ENCODE measurements at regions not wholly inside any gene's neighbourhood (a gene's known extent, or its start where the extent isn't known, plus 50 kb on each side); places are given as distances from the start of the nearest gene placed in this dataset.

DNA sequence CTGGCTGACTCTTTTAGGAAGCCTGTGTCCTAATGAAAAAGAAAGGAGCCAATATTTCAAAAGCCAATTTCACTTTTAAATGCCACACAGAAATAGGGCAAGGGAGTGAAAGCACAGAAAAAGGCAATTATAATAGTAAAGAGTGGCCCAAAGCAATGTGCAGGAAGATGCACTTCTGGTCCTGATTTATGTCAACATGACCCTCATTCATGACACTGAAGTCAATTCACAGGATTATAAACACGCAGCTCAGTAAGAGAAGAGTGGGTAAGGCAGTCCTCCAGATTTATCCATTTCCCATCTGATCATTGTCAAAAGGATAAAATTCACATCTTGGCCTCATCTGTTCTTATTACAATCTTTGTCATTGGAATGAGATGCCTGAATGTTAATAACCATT lies 1049.7 kb upstream of the RAG2 start:
- no peaks in the 10 kb centered on the region for H3K4me1 Mint-ChIP-seq
- Histone ChIP-seq H3K4me1 (ENCODE audit: insufficient read depth, low read length) (no peaks in the 10 kb centered on the region), H3K36me3 (ENCODE audit: insufficient read depth, low read length) (no peaks in the 10 kb centered on the region), H3K9me3 (ENCODE audit: control insufficient read depth in 1 of 2, low read length in 2 of 2) (no peaks in the 10 kb centered on the region), H3K27ac (ENCODE audit: low read depth, low read length) (no peak overlapping the region), H3K27me3 (ENCODE audit: insufficient read depth, low read length) (no peaks in the 10 kb centered on the region), H3K4me3 (ENCODE audit: low read length in 2 of 2) (no peak overlapping the region)
- H3K36me3 Mint-ChIP-seq, result no peaks in the 10 kb centered on the region
- H3K27me3 Mint-ChIP-seq, result no peaks in the 10 kb centered on the region
- H3K4me3 Mint-ChIP-seq, result no peak overlapping the region
- peaks cover 2 to 34% (median 13%) of the 10 kb centered on the region in 8 donors for H3K9me3 Mint-ChIP-seq
- intact Hi-C loops (cut with micrococcal nuclease), result no loop called here
- POLR2A ChIA-PET (ENCODE audit: partially characterized antibody), result no interaction called here
- H3K27ac Mint-ChIP-seq, result no peak overlapping the region
- CTCF ChIA-PET (ENCODE audit: partially characterized antibody), result no interaction called here
- DNase-seq, result no peak

DNA sequence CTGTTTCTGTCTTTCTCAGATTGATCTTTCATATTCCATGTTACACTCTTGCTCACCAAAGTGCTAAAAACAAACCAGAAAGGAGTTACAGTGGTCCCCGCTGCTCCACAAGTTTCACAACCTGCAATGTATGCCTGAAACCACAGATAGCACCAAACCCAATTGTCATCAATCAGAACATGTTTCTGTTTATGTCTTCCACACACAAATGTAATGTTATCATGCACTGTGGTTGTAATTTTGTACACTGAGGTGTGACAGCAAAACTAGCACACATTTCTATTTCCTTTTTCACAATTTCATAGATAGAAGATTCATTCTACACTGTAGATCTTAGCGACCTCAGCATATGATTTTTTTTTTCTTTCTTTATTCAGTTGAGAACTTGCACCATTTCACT lies 1045.9 kb upstream of the RAG2 start:
- Histone ChIP-seq H3K27me3 (ENCODE audit: insufficient read depth, low read length) (no peaks in the 10 kb centered on the region), H3K4me3 (ENCODE audit: low read length in 2 of 2) (no peak overlapping the region), H3K27ac (ENCODE audit: low read depth, low read length) (no peak overlapping the region), H3K9me3 (ENCODE audit: control insufficient read depth in 1 of 2, low read length in 2 of 2) (peaks cover 0 to 3% of the 10 kb centered on the region in 2 donors), H3K4me1 (ENCODE audit: insufficient read depth, low read length) (no peaks in the 10 kb centered on the region), H3K36me3 (ENCODE audit: insufficient read depth, low read length) (no peaks in the 10 kb centered on the region)
- no peaks in the 10 kb centered on the region for H3K27me3 Mint-ChIP-seq
- intact Hi-C loops (cut with micrococcal nuclease), result no loop called here
- H3K9me3 Mint-ChIP-seq, result peaks cover 2 to 28% (median 10%) of the 10 kb centered on the region in 8 donors
- no peak overlapping the region for H3K27ac Mint-ChIP-seq
- ChIA-PET POLR2A (ENCODE audit: partially characterized antibody) (no interaction called here), CTCF (ENCODE audit: partially characterized antibody) (no interaction called here)
- no peaks in the 10 kb centered on the region for H3K4me1 Mint-ChIP-seq
- H3K36me3 Mint-ChIP-seq, result no peaks in the 10 kb centered on the region
- no peak overlapping the region for H3K4me3 Mint-ChIP-seq
- no peak for DNase-seq

DNA sequence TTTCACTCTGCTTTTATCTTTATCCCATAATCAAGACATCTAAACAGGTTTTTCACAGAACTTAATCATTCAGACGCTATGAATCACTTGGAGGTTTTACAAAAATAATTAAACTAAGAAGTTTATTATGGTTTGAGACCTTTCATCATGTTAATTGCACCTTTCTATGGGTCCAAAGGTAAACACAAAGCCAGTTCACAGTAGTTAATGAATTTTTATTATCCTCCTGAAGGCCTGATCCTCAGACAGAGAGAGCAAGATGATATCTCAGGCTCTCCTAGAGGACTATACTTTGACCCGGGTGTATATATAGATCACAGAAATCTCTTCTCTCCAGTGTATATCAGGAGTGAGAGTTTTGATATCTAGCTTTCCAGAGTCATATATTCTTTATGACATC lies 1044.3 kb upstream of the RAG2 start:
- POLR2A ChIA-PET (ENCODE audit: partially characterized antibody), result no interaction called here
- DNase-seq, result no peak
- no peaks in the 10 kb centered on the region for H3K36me3 Mint-ChIP-seq
- H3K27me3 Mint-ChIP-seq, result no peaks in the 10 kb centered on the region
- peaks cover 2 to 28% (median 11%) of the 10 kb centered on the region in 8 donors for H3K9me3 Mint-ChIP-seq
- H3K27ac ChIP-seq (ENCODE audit: low read depth, low read length), result no peak overlapping the region
- H3K4me3 ChIP-seq (ENCODE audit: low read length in 2 of 2), result no peak overlapping the region
- H3K27ac Mint-ChIP-seq, result no peak overlapping the region
- no peaks in the 10 kb centered on the region for H3K4me1 Mint-ChIP-seq
- peaks cover 0 to 3% of the 10 kb centered on the region in 2 donors for H3K9me3 ChIP-seq (ENCODE audit: control insufficient read depth in 1 of 2, low read length in 2 of 2)
- no peak overlapping the region for H3K4me3 Mint-ChIP-seq
- H3K4me1 ChIP-seq (ENCODE audit: insufficient read depth, low read length), result no peaks in the 10 kb centered on the region
- CTCF ChIA-PET (ENCODE audit: partially characterized antibody), result no interaction called here
- intact Hi-C loops (cut with micrococcal nuclease), result no loop called here
- no peaks in the 10 kb centered on the region for H3K27me3 ChIP-seq (ENCODE audit: insufficient read depth, low read length)
- no peaks in the 10 kb centered on the region for H3K36me3 ChIP-seq (ENCODE audit: insufficient read depth, low read length)

DNA sequence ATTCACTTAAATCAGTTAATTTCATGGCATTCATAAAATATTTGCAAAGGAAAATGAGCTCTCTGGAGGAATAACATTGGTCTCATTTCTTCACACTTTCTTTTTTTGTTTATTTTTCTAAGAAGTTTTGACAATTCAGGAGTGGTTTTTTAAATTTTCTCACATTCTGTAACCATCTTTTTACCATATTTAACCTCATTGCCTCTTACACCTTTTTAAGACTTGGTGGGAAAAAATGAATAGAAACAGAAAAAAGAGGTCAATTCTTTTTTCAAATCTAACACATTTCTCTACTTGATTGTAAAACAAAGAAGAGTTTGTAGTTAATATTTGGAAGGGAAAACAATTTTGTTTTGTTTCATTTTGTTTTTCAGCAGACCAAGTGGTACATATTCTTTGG lies 1034.7 kb upstream of the RAG2 start:
- ChIA-PET POLR2A (ENCODE audit: partially characterized antibody) (no interaction called here), CTCF (ENCODE audit: partially characterized antibody) (no interaction called here)
- no peaks in the 10 kb centered on the region for H3K36me3 Mint-ChIP-seq
- H3K4me3 Mint-ChIP-seq, result no peak overlapping the region
- H3K4me1 Mint-ChIP-seq, result no peaks in the 10 kb centered on the region
- intact Hi-C loops (cut with micrococcal nuclease), result no loop called here
- Histone ChIP-seq H3K9me3 (ENCODE audit: control insufficient read depth in 1 of 2, low read length in 2 of 2) (no peaks in the 10 kb centered on the region), H3K36me3 (ENCODE audit: insufficient read depth, low read length) (no peaks in the 10 kb centered on the region), H3K27me3 (ENCODE audit: insufficient read depth, low read length) (no peaks in the 10 kb centered on the region), H3K4me1 (ENCODE audit: insufficient read depth, low read length) (no peaks in the 10 kb centered on the region), H3K4me3 (ENCODE audit: low read length in 2 of 2) (no peak overlapping the region), H3K27ac (ENCODE audit: low read depth, low read length) (no peak overlapping the region)
- no peaks in the 10 kb centered on the region for H3K27me3 Mint-ChIP-seq
- peaks cover 4 to 18% (median 8%) of the 10 kb centered on the region in 8 donors for H3K9me3 Mint-ChIP-seq
- H3K27ac Mint-ChIP-seq, result no peak overlapping the region
- no peak for DNase-seq

DNA sequence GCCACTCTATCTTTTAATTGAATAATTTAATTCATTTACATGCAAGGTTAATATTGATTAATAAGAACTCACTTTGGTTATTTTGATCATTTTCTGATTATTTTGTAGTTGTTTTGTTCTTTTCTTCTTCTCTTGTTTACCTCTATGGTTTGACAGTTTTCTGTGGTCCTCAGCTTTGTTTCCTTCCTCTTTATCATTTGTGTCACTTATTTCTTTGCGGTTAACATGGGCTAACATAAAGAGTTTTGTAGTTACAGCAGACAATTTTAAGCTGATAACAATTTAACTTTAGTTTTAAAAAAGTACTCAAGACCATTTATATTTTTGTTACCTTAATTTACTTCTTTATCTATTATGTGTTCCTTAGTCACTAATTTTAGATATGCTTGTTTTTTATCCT lies 1032.8 kb upstream of the RAG2 start:
- POLR2A ChIA-PET (ENCODE audit: partially characterized antibody), result no interaction called here
- H3K27ac Mint-ChIP-seq, result no peak overlapping the region
- no peak for DNase-seq
- CTCF ChIA-PET (ENCODE audit: partially characterized antibody), result no interaction called here
- intact Hi-C loops (cut with micrococcal nuclease), result no loop called here
- no peaks in the 10 kb centered on the region for H3K27me3 Mint-ChIP-seq
- Histone ChIP-seq H3K27me3 (ENCODE audit: insufficient read depth, low read length) (no peaks in the 10 kb centered on the region), H3K36me3 (ENCODE audit: insufficient read depth, low read length) (no peaks in the 10 kb centered on the region), H3K4me3 (ENCODE audit: low read length in 2 of 2) (no peak overlapping the region), H3K27ac (ENCODE audit: low read depth, low read length) (no peak overlapping the region), H3K4me1 (ENCODE audit: insufficient read depth, low read length) (no peaks in the 10 kb centered on the region), H3K9me3 (ENCODE audit: control insufficient read depth in 1 of 2, low read length in 2 of 2) (no peaks in the 10 kb centered on the region)
- no peaks in the 10 kb centered on the region for H3K36me3 Mint-ChIP-seq
- H3K4me3 Mint-ChIP-seq, result no peak overlapping the region
- H3K4me1 Mint-ChIP-seq, result no peaks in the 10 kb centered on the region
- H3K9me3 Mint-ChIP-seq, result peaks cover 3 to 13% (median 10%) of the 10 kb centered on the region in 8 donors

DNA sequence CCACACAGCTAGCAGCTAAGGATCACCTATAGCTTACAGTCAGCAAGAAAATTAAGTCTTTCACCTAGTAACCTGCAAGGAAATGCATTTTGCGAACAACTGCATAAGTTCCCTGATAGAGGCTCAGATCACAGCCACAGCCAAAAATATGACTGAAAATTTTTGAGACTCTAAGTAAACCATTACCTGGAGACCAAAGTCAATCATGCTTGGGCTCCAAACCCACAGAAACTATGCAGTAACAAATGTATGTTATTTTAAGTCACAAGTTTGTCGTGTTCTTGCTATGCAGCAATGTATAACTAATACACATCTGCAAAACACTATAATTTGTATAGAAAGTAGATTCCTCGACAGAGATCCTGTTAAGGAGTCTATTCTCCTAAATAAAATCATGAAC lies 1025.7 kb upstream of the RAG2 start:
- Mint-ChIP-seq H3K36me3 (no peaks in the 10 kb centered on the region), H3K9me3 (peaks cover 0 to 20% (median 15%) of the 10 kb centered on the region in 8 donors), H3K27ac (no peak overlapping the region), H3K4me3 (no peak overlapping the region), H3K4me1 (no peaks in the 10 kb centered on the region), H3K27me3 (no peaks in the 10 kb centered on the region)
- DNase-seq, result no peak
- intact Hi-C loops (cut with micrococcal nuclease), result no loop called here
- ChIA-PET CTCF (ENCODE audit: partially characterized antibody) (no interaction called here), POLR2A (ENCODE audit: partially characterized antibody) (no interaction called here)
- Histone ChIP-seq H3K4me3 (ENCODE audit: low read length in 2 of 2) (no peak overlapping the region), H3K9me3 (ENCODE audit: control insufficient read depth in 1 of 2, low read length in 2 of 2) (no peaks in the 10 kb centered on the region), H3K27ac (ENCODE audit: low read depth, low read length) (no peak overlapping the region), H3K4me1 (ENCODE audit: insufficient read depth, low read length) (no peaks in the 10 kb centered on the region), H3K27me3 (ENCODE audit: insufficient read depth, low read length) (no peaks in the 10 kb centered on the region), H3K36me3 (ENCODE audit: insufficient read depth, low read length) (no peaks in the 10 kb centered on the region)

DNA sequence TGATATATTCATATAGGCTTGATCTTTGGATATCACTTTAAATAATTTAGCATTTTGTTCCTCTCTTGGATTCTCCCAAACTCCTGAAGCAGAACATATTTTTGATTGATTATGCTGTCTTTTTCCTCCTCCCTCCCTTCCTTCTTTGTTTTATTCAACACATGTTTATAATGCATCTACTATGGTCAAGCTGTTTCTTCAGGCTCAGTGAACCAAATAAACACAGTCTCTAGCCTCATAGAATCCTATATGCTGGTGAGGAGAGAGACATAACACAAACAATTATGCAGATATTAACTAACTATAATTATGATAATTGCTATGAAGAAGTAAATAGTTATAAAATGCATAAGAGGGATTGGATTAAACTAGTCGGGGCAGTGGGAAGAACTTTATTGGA lies 1023.6 kb upstream of the RAG2 start:
- no peak for DNase-seq
- Mint-ChIP-seq H3K4me1 (no peaks in the 10 kb centered on the region), H3K4me3 (no peak overlapping the region), H3K27me3 (no peaks in the 10 kb centered on the region), H3K27ac (no peak overlapping the region), H3K9me3 (peaks cover 0 to 30% (median 17%) of the 10 kb centered on the region in 8 donors), H3K36me3 (no peaks in the 10 kb centered on the region)
- H3K4me3 ChIP-seq (ENCODE audit: low read length in 2 of 2), result no peak overlapping the region
- no peak overlapping the region for H3K27ac ChIP-seq (ENCODE audit: low read depth, low read length)
- CTCF ChIA-PET (ENCODE audit: partially characterized antibody), result no interaction called here
- POLR2A ChIA-PET (ENCODE audit: partially characterized antibody), result no interaction called here
- no peaks in the 10 kb centered on the region for H3K36me3 ChIP-seq (ENCODE audit: insufficient read depth, low read length)
- no peaks in the 10 kb centered on the region for H3K4me1 ChIP-seq (ENCODE audit: insufficient read depth, low read length)
- no peaks in the 10 kb centered on the region for H3K27me3 ChIP-seq (ENCODE audit: insufficient read depth, low read length)
- no peaks in the 10 kb centered on the region for H3K9me3 ChIP-seq (ENCODE audit: control insufficient read depth in 1 of 2, low read length in 2 of 2)
- intact Hi-C loops (cut with micrococcal nuclease), result no loop called here

DNA sequence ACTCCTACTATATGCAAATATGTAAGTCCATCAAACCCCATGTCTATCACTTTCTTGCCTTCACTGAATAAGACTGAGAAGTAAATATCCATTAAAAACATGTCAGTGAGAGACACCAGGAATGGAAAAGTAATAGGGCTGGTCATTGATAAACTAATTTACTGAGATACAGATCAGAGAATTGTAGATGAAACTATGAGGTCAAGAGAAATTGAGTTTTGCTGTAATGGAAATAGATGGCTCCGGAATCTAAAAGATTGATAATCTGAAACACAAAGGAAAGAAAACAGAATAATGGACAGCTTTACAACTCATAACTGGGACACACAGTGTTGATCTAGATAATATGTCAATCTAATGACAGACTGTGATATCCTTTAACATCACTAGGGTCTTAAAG lies 1018.3 kb upstream of the RAG2 start:
- Mint-ChIP-seq H3K27me3 (no peaks in the 10 kb centered on the region), H3K4me1 (no peaks in the 10 kb centered on the region), H3K36me3 (no peaks in the 10 kb centered on the region), H3K27ac (no peak overlapping the region), H3K9me3 (peaks cover 0 to 30% (median 14%) of the 10 kb centered on the region in 8 donors), H3K4me3 (no peak overlapping the region)
- POLR2A ChIA-PET (ENCODE audit: partially characterized antibody), result no interaction called here
- CTCF ChIA-PET (ENCODE audit: partially characterized antibody), result no interaction called here
- Histone ChIP-seq H3K36me3 (ENCODE audit: insufficient read depth, low read length) (no peaks in the 10 kb centered on the region), H3K4me3 (ENCODE audit: low read length in 2 of 2) (no peak overlapping the region), H3K9me3 (ENCODE audit: control insufficient read depth in 1 of 2, low read length in 2 of 2) (no peaks in the 10 kb centered on the region), H3K27ac (ENCODE audit: low read depth, low read length) (no peak overlapping the region), H3K27me3 (ENCODE audit: insufficient read depth, low read length) (no peaks in the 10 kb centered on the region), H3K4me1 (ENCODE audit: insufficient read depth, low read length) (no peaks in the 10 kb centered on the region)
- no peak for DNase-seq
- intact Hi-C loops (cut with micrococcal nuclease), result no loop called here

Measured in CD4-positive, alpha-beta memory T cell (primary cell).